ENCODE measurements at regions not wholly inside any gene's neighbourhood (a gene's known extent, or its start where the extent isn't known, plus 50 kb on each side); places are given as distances from the start of the nearest gene placed in this dataset.
"Not testable (repeated sequence)": the region's sequence is repeated elsewhere in the genome, so short reads cannot be mapped to it uniquely, and the experiment has no call there.

GRCh38 chr14:51444353-51445000 lies 204.4 kb downstream of the TMX1 start:
- no peak for DNase-seq (ENCODE audit: low read depth, low spot score)

- no peak for DNase-seq (ENCODE audit: low read depth, low spot score)
Observed at GRCh38 chr14:51445001-51445390, 204.9 kb downstream of the TMX1 start.

GRCh38 chr14:51446771-51447170 lies 204.9 kb upstream of the FRMD6 start:
- DNase-seq (ENCODE audit: low read depth, low spot score): no peak

GRCh38 chr14:51447411-51447810 lies 204.3 kb upstream of the FRMD6 start:
- no peak for DNase-seq (ENCODE audit: low read depth, low spot score)

- DNase-seq (ENCODE audit: low read depth, low spot score): no peak
Observed at GRCh38 chr14:51448831-51449670, 202.7 kb upstream of the FRMD6 start.

GRCh38 chr14:51449681-51450080 lies 202.0 kb upstream of the FRMD6 start:
- DNase-seq (ENCODE audit: low read depth, low spot score): no peak

GRCh38 chr14:51451561-51451960 lies 200.1 kb upstream of the FRMD6 start:
- DNase-seq (ENCODE audit: low read depth, low spot score): no peak

GRCh38 chr14:51453869-51454268 lies 197.8 kb upstream of the FRMD6 start:
- no peak for DNase-seq (ENCODE audit: low read depth, low spot score)

GRCh38 chr14:51454351-51454750 lies 197.4 kb upstream of the FRMD6 start:
- DNase-seq (ENCODE audit: low read depth, low spot score): no peak

GRCh38 chr14:51455041-51455835 lies 196.5 kb upstream of the FRMD6 start:
- DNase-seq (ENCODE audit: low read depth, low spot score): no peak

GRCh38 chr14:51457843-51458562 lies 193.7 kb upstream of the FRMD6 start:
- no peak for DNase-seq (ENCODE audit: low read depth, low spot score)

- no peak for DNase-seq (ENCODE audit: low read depth, low spot score)
Observed at GRCh38 chr14:51458563-51458955, 193.2 kb upstream of the FRMD6 start.

- no peak for DNase-seq (ENCODE audit: low read depth, low spot score)
Observed at GRCh38 chr14:51460011-51460410, 191.7 kb upstream of the FRMD6 start.

GRCh38 chr14:51462182-51462581 lies 189.5 kb upstream of the FRMD6 start:
- no peak for DNase-seq (ENCODE audit: low read depth, low spot score)

- no peak for DNase-seq (ENCODE audit: low read depth, low spot score)
Observed at GRCh38 chr14:51462706-51463105, 189.0 kb upstream of the FRMD6 start.

GRCh38 chr14:51463461-51463860 lies 188.2 kb upstream of the FRMD6 start:
- no peak for DNase-seq (ENCODE audit: low read depth, low spot score)

GRCh38 chr14:51464411-51464810 lies 187.3 kb upstream of the FRMD6 start:
- DNase-seq (ENCODE audit: low read depth, low spot score): no peak

GRCh38 chr14:51465486-51465885 lies 186.2 kb upstream of the FRMD6 start:
- no peak for DNase-seq (ENCODE audit: low read depth, low spot score)

GRCh38 chr14:51467392-51467791 lies 184.3 kb upstream of the FRMD6 start:
- not testable (repeated sequence) for DNase-seq (ENCODE audit: low read depth, low spot score)

- no peak for DNase-seq (ENCODE audit: low read depth, low spot score)
Observed at GRCh38 chr14:51468523-51468922, 183.2 kb upstream of the FRMD6 start.

- DNase-seq (ENCODE audit: low read depth, low spot score): no peak
Observed at GRCh38 chr14:51472881-51473280, 178.8 kb upstream of the FRMD6 start.

GRCh38 chr14:51473351-51473750 lies 178.4 kb upstream of the FRMD6 start:
- no peak for DNase-seq (ENCODE audit: low read depth, low spot score)
